ENCODE measurements at regions not wholly inside any gene's neighbourhood (a gene's known extent, or its start where the extent isn't known, plus 50 kb on each side); places are given as distances from the start of the nearest gene placed in this dataset.

DNA sequence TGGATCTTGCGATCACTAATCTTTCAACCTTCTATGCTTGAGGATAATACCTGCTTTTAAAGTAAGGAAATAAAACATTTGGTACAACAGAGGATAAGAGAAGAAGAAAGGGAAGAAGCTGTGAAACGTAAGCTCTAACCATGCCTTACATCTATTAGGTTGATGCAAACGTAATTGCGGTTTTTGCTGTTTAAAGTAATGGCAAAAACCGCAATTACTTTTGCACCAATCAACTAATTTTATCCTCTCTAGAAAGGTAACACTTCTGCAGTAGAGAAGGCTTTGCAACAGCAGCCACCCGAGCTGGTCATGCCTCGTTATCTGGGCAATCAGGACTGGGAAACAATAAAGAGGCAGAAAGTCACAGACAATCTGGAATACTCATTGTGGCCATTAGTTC, 224.1 kb downstream of the MED10 start:
- DNase-seq (no peak), ATAC-seq (no peak)
- WGBS (ENCODE audit: insufficient coverage, low coverage, low lambda C conversion rate, missing lambda C conversion rate), result 93% methylated on average over 7 of the region's 7 CpGs
- peaks cover 0 to 9% (median 1%) of the 10 kb centered on the region in 4 donors for H3K4me1 ChIP-seq
- H3K9me3 ChIP-seq, result no peaks in the 10 kb centered on the region
- H3K27me3 ChIP-seq, result no peaks in the 10 kb centered on the region
- H3K4me3 ChIP-seq, result no peak overlapping the region
- TF ChIP-seq POLR2A (IDR thresholded peaks at IDR 0.05), result no peak
- TF ChIP-seq, protein P1, sequence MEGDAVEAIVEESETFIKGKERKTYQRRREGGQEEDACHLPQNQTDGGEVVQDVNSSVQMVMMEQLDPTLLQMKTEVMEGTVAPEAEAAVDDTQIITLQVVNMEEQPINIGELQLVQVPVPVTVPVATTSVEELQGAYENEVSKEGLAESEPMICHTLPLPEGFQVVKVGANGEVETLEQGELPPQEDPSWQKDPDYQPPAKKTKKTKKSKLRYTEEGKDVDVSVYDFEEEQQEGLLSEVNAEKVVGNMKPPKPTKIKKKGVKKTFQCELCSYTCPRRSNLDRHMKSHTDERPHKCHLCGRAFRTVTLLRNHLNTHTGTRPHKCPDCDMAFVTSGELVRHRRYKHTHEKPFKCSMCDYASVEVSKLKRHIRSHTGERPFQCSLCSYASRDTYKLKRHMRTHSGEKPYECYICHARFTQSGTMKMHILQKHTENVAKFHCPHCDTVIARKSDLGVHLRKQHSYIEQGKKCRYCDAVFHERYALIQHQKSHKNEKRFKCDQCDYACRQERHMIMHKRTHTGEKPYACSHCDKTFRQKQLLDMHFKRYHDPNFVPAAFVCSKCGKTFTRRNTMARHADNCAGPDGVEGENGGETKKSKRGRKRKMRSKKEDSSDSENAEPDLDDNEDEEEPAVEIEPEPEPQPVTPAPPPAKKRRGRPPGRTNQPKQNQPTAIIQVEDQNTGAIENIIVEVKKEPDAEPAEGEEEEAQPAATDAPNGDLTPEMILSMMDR (IDR thresholded peaks at IDR 0.05), result no peak
- no peak overlapping the region for H3K27ac ChIP-seq
- H3K36me3 ChIP-seq, result no peaks in the 10 kb centered on the region
- intact Hi-C loops (cut with DNase I), result no loop called here

DNA sequence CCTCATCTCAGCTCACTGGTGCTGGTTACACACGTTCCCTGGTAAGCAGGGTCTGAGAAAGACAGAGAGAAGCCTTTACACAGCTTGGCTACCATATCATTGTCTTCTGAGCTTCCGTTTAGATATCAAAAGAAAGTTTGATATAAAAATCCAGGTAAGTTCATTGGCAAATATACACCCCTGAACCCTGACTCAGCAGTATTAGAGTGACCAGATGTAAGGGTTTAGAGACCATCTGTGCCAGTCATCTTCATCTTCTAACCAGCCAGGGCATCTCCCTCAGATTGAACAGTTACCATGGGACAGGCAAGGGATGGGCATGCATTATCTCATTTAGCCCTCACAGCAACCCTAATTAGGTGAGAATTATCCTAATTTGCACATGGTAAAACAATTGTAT, 232.1 kb downstream of the MED10 start:
- DNase-seq (no peak), ATAC-seq (no peak)
- no peaks in the 10 kb centered on the region for H3K4me1 ChIP-seq
- WGBS (ENCODE audit: insufficient coverage, low coverage, low lambda C conversion rate, missing lambda C conversion rate), result 76% methylated on average over 2 of the region's 2 CpGs
- no peaks in the 10 kb centered on the region for H3K9me3 ChIP-seq
- intact Hi-C loops (cut with DNase I), result no loop called here
- no peak overlapping the region for H3K4me3 ChIP-seq
- TF ChIP-seq, protein P1 (IDR thresholded peaks at IDR 0.05), result no peak
- no peak for TF ChIP-seq POLR2A (IDR thresholded peaks at IDR 0.05)
- no peak overlapping the region for H3K27ac ChIP-seq
- no peaks in the 10 kb centered on the region for H3K36me3 ChIP-seq
- no peaks in the 10 kb centered on the region for H3K27me3 ChIP-seq

DNA sequence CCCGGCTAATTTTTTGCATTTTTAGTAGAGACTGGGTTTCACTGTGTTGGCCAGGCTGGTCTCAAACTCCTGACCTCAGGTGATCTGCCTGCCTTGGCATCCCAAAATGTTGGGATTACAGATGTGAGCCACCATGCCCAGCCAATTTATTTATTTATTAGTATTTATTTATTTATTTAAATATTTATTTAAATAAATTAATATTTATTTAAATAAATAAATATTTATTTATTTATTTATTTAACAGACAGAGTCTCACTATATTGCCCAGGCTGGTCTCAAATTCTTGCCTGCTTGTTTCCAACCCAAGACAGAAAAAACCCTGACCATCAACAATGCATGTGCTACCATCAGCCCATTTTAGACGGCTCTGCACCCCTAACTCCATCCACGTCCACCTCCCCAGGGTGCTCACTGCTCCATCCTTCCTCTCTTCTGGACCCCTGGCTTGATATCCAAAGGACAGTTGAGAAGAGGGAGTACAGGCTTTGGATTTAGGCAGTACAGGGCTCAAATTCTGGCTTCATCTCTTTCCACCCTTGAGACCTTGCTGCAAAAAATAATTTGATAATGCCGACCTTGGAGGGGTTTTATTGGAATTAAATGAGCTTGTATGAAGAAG, 232.6 kb downstream of the MED10 start:
- H3K27me3 ChIP-seq, result no peaks in the 10 kb centered on the region
- H3K9me3 ChIP-seq, result no peaks in the 10 kb centered on the region
- no peaks in the 10 kb centered on the region for H3K4me1 ChIP-seq
- DNase-seq (no peak), ATAC-seq (no peak)
- intact Hi-C loops (cut with DNase I), result no loop called here
- TF ChIP-seq, protein P1 (IDR thresholded peaks at IDR 0.05), result no peak
- no peak for TF ChIP-seq POLR2A (IDR thresholded peaks at IDR 0.05)
- no peaks in the 10 kb centered on the region for H3K36me3 ChIP-seq
- no peak overlapping the region for H3K27ac ChIP-seq
- WGBS (ENCODE audit: insufficient coverage, low coverage, low lambda C conversion rate, missing lambda C conversion rate), result 66% methylated on average over 3 of the region's 4 CpGs
- H3K4me3 ChIP-seq, result no peak overlapping the region

DNA sequence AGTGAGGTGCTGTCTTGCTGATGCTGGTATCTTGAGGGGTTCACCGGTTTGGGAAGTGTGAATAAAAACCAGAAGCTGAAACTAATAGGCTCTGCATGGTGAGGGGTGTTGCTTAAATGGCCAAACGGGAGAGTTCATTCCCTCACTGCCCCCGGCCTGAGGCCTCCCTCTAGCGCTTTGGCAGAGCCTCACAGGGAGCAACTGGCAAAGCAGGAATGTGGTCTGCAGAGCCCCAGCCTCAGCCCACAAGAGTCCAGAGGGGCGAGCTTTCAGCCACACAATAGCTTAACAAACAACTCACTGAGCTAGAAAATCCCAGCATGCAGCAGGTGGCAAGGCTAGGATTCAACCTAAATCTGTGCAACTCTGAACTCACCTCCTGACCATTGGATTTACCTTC, 234.8 kb downstream of the MED10 start:
- H3K27me3 ChIP-seq, result no peaks in the 10 kb centered on the region
- WGBS (ENCODE audit: insufficient coverage, low coverage, low lambda C conversion rate, missing lambda C conversion rate), result 74% methylated on average over 2 of the region's 5 CpGs
- no peak for TF ChIP-seq POLR2A (IDR thresholded peaks at IDR 0.05)
- TF ChIP-seq, protein P1 (IDR thresholded peaks at IDR 0.05), result no peak

DNA sequence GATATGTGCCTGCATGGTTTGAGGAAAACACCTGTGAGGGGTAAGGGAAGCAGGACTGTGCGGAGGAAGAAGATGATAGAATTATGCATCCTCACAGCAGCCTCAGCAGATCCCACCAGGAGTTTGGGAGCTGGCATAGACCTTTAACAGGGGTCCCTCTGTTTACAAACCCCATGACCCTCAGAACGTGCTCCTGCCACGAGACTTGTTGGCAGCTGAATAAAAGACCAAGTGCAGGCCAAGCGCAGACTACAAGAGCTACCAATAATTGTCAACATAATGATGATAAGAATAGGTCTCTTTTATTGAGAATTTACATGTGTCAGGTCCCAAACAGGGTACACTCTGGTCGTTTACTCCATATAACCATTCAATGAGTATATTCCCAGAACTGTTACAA, 236.0 kb downstream of the MED10 start:
- DNase-seq, result no peak
- Histone ChIP-seq H3K9me3 (no peaks in the 10 kb centered on the region), H3K4me1 (no peaks in the 10 kb centered on the region), H3K36me3 (no peaks in the 10 kb centered on the region), H3K4me3 (no peak overlapping the region), H3K27ac (no peak overlapping the region), H3K27me3 (no peaks in the 10 kb centered on the region)
- intact Hi-C loops (cut with DNase I), result no loop called here
- ATAC-seq, result no peak
- no peak for TF ChIP-seq POLR2A (IDR thresholded peaks at IDR 0.05)
- TF ChIP-seq, protein P1 (IDR thresholded peaks at IDR 0.05), result no peak
- WGBS (ENCODE audit: insufficient coverage, low coverage, low lambda C conversion rate, missing lambda C conversion rate), result 75% methylated on average over 2 of the region's 5 CpGs

More for the DNA sequence above, 234.8 kb downstream of the MED10 start:
- Histone ChIP-seq H3K27ac (no peak overlapping the region), H3K4me3 (no peak overlapping the region), H3K36me3 (no peaks in the 10 kb centered on the region), H3K4me1 (no peaks in the 10 kb centered on the region), H3K9me3 (no peaks in the 10 kb centered on the region)
- ATAC-seq (no peak), DNase-seq (no peak)
- intact Hi-C loops (cut with DNase I), result no loop called here
